PC-3 (cell line): ENCODE measurements at regions not wholly inside any gene's neighbourhood (a gene's known extent, or its start where the extent isn't known, plus 50 kb on each side); places are given as distances from the start of the nearest gene placed in this dataset.

Experiments
- ATAC-seq: fragments of 200-7000 bp; cut with Tn5 transposase; 2 replicates; pipeline ENCODE4 v1.9.1; 2020; ENCODE audit warnings: mild to moderate bottlenecking, moderate library complexity
- BruUV-seq: library from RNA; stranded (reverse); fragments of 400-500 nt; replicated peaks from 2 replicates; lab custom pipeline; 2021; lab: Mats Ljungman, UMichigan
- CTCF ChIA-PET: fragments of 300-600 bp; sonication (Branson Sonifier 250); formaldehyde crosslinking; loops from one replicate; lab custom pipeline; 2022; ENCODE audit warnings: antibody characterized with exemption; lab: Charles Lee
- POLR2A ChIA-PET: fragments of 300-600 bp; sonication (Branson Sonifier 250); formaldehyde crosslinking; loops from one replicate; lab custom pipeline; 2022; ENCODE audit warnings: antibody characterized with exemption; ENCODE audit not compliant: unreplicated experiment; lab: Charles Lee
- DNase-seq: peaks from one replicate; pipeline ENCODE4 v3.0.0-alpha.2; 2015
- H2AFZ ChIP-seq: fragments of 300-600 bp; sonication (generic); 2 replicates; pipeline ENCODE4 v1.6.0; 2016; ENCODE audit warnings: antibody characterized with exemption, low read length
- H3F3A ChIP-seq: fragments of 300-600 bp; sonication (generic); one replicate; pipeline ENCODE4 v1.6.0; 2017; ENCODE audit warnings: antibody characterized with exemption, low read length, control low read depth, mild to moderate bottlenecking; ENCODE audit not compliant: unreplicated experiment
- H3K27ac ChIP-seq: fragments of 300-600 bp; sonication (generic); 2 replicates; pipeline ENCODE4 v1.5.1; 2016; ENCODE audit warnings: mild to moderate bottlenecking, low read length
- H3K27me3 ChIP-seq: fragments of 300-600 bp; sonication (generic); 2 replicates; pipeline ENCODE4 v1.6.1; 2016; ENCODE audit warnings: low read length, mixed read lengths
- H3K36me3 ChIP-seq: fragments of 300-600 bp; sonication (generic); 2 replicates; pipeline ENCODE4 v1.6.1; 2016; ENCODE audit warnings: low read depth, mixed run types, low read length, mixed read lengths
- H3K4me1 ChIP-seq: fragments of 300-600 bp; sonication (generic); 2 replicates; pipeline ENCODE4 v1.5.1; 2016; ENCODE audit warnings: low read length; ENCODE audit not compliant: insufficient read depth
- H3K4me2 ChIP-seq: fragments of 300-600 bp; sonication (generic); 2 replicates; pipeline ENCODE4 v1.6.0; 2016; ENCODE audit warnings: low read length
- H3K4me3 ChIP-seq: fragments of 300-600 bp; sonication (generic); 2 replicates; pipeline ENCODE4 v1.5.1; 2016; ENCODE audit warnings: mild to moderate bottlenecking, low read length, mixed read lengths
- H3K79me2 ChIP-seq: fragments of 300-600 bp; sonication (generic); 2 replicates; pipeline ENCODE4 v1.6.1; 2017; ENCODE audit warnings: low read length, mixed read lengths
- H3K9ac ChIP-seq: fragments of 300-600 bp; sonication (generic); 2 replicates; pipeline ENCODE4 v1.6.0; 2016; ENCODE audit warnings: mild to moderate bottlenecking, low read length
- H3K9me2 ChIP-seq: fragments of 300-600 bp; sonication (generic); replicated peaks from 2 replicates; pipeline ENCODE4 v1.6.1; 2016; ENCODE audit warnings: mixed run types, low read length, mixed read lengths
- H3K9me3 ChIP-seq: fragments of 300-600 bp; sonication (generic); 2 replicates; pipeline ENCODE4 v1.6.1; 2016; ENCODE audit warnings: low read length, mixed read lengths
- H4K20me1 ChIP-seq: fragments of 300-600 bp; sonication (generic); 2 replicates; pipeline ENCODE4 v1.6.1; 2016; ENCODE audit warnings: low read length, mixed read lengths
- CTCF ChIP-seq: fragments of 300-600 bp; sonication (generic); conservative IDR thresholded peaks from 2 replicates; pipeline ENCODE4 v1.5.1; 2017; ENCODE audit warnings: antibody characterized with exemption, low read depth, mild to moderate bottlenecking, low read length
- EZH2 ChIP-seq: fragments of 300-600 bp; sonication (generic); IDR thresholded peaks from one replicate; pipeline ENCODE4 v1.6.1; 2017; ENCODE audit warnings: antibody characterized with exemption, mild to moderate bottlenecking, low read length; ENCODE audit not compliant: unreplicated experiment
- EZH2phosphoT487 ChIP-seq: fragments of 300-600 bp; sonication (generic); IDR thresholded peaks from 2 replicates; pipeline ENCODE4 v1.6.1; 2018; ENCODE audit warnings: mild to moderate bottlenecking, antibody characterized with exemption, low read length, borderline replicate concordance
- intact Hi-C: fragments of 100-400 bp; cut with micrococcal nuclease; formaldehyde crosslinking; loops from 2 replicates; pipeline ENCODE4 v1.9.0; 2023

- intact Hi-C loops = no loop called here
- Histone ChIP-seq H3K79me2 (no peaks in the 10 kb centered on the region), H3K27me3 (no peaks in the 10 kb centered on the region), H3K4me3 (no peak overlapping the region), H3F3A (no peaks in the 10 kb centered on the region), H3K9me2 (no peaks in the 10 kb centered on the region), H3K27ac (no peak overlapping the region), H3K9me3 (no peaks in the 10 kb centered on the region), H3K36me3 (no peaks in the 10 kb centered on the region), H3K4me2 (no peak overlapping the region), H3K4me1 (no peaks in the 10 kb centered on the region), H3K9ac (no peak overlapping the region), H2AFZ (no peak overlapping the region), H4K20me1 (no peaks in the 10 kb centered on the region)
- POLR2A ChIA-PET = no interaction called here
- DNase-seq = no peak
- no peak for ATAC-seq
- CTCF ChIA-PET = no interaction called here
- TF ChIP-seq CTCF (no peak), EZH2phosphoT487 (no peak), EZH2 (no peak)
- no TSS peak for BruUV-seq
Observed at GRCh38 chr15:96181217-96181616, 149.3 kb upstream of the NR2F2 start.

GRCh38 chr15:96181873-96182301, 148.6 kb upstream of the NR2F2 start:
- H3K27ac ChIP-seq = no peak overlapping the region
- H3K27me3 ChIP-seq = no peaks in the 10 kb centered on the region
- ATAC-seq (no peak), DNase-seq (no peak)
- no peak overlapping the region for H2AFZ ChIP-seq
- no peak overlapping the region for H3K9ac ChIP-seq
- no peaks in the 10 kb centered on the region for H3K4me1 ChIP-seq
- H3K9me3 ChIP-seq = no peaks in the 10 kb centered on the region
- no peaks in the 10 kb centered on the region for H4K20me1 ChIP-seq
- no peaks in the 10 kb centered on the region for H3K9me2 ChIP-seq
- no peak for TF ChIP-seq EZH2phosphoT487
- H3K79me2 ChIP-seq = no peaks in the 10 kb centered on the region
- POLR2A ChIA-PET = no interaction called here
- no peak overlapping the region for H3K4me2 ChIP-seq
- no peaks in the 10 kb centered on the region for H3K36me3 ChIP-seq
- CTCF ChIA-PET = no interaction called here
- no peaks in the 10 kb centered on the region for H3F3A ChIP-seq
- intact Hi-C loops = no loop called here
- BruUV-seq = no TSS peak
- H3K4me3 ChIP-seq = no peak overlapping the region

GRCh38 chr15:96182736-96183513, 147.6 kb upstream of the NR2F2 start:
- intact Hi-C loops = no loop called here
- H3K27me3 ChIP-seq = no peaks in the 10 kb centered on the region
- H3K27ac ChIP-seq = no peak overlapping the region
- BruUV-seq = no TSS peak
- DNase-seq (no peak), ATAC-seq (no peak)
- ChIA-PET POLR2A (no interaction called here), CTCF (no interaction called here)
- H3F3A ChIP-seq = no peaks in the 10 kb centered on the region
- no peak overlapping the region for H3K9ac ChIP-seq
- H3K4me1 ChIP-seq = no peaks in the 10 kb centered on the region
- H3K79me2 ChIP-seq = no peaks in the 10 kb centered on the region
- TF ChIP-seq CTCF (no peak), EZH2phosphoT487 (no peak), EZH2 (no peak)
- no peaks in the 10 kb centered on the region for H3K36me3 ChIP-seq
- no peaks in the 10 kb centered on the region for H4K20me1 ChIP-seq
- H2AFZ ChIP-seq = no peak overlapping the region
- no peak overlapping the region for H3K4me3 ChIP-seq
- H3K4me2 ChIP-seq = no peak overlapping the region
- H3K9me2 ChIP-seq = no peaks in the 10 kb centered on the region
- no peaks in the 10 kb centered on the region for H3K9me3 ChIP-seq
